Activated CD4-positive, alpha-beta T cell treated with anti-CD3 and anti-CD28 coated beads, Interleukin-10, Interleukin-2, amounts not matched to agents 100 ng/mL and 50 ng/mL, durations not matched to agents 16 hours and 8 hours (primary cell): ENCODE measurements at regions not wholly inside any gene's neighbourhood (a gene's known extent, or its start where the extent isn't known, plus 50 kb on each side); places are given as distances from the start of the nearest gene placed in this dataset.

Experiments used
- DNase-seq: peaks from one replicate; pipeline ENCODE4 v3.0.0-alpha.2; 2020

- DNase-seq: no peak
These were observed 968.7 kb upstream of the ZEB2 start for GRCh38 chr2:145488571-145488970.

DNA sequence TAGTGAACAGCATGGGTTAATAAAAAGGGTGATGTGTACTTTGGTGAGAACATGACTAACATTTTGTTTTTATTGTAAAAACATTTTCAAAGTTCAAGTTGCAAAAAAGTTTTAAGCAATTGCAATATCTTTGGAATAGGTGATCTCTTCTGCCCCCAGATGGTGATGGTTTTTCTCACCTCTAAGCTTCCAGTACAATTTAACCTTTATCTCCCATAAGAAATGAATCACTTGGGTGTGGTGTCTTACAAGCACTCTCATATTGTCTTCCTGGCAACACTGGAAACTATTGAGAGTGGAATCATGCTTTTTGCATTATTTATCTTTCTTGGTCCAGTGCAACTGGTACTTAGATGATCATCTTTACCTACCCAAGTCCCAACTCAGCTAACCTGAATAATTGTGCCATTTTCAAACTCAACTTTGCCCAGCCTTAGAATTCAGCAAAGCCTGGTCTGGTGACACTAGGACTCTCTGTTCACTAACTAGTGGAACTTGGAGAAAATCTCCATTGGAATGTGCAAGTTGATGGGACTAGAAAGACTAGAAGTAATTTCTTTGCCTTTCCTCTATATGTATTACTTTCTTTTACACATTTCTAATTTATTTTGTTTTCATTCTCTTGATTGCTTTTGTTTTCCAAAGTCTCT, 964.7 kb upstream of the ZEB2 start:
- DNase-seq: peak; percentile 7

DNA sequence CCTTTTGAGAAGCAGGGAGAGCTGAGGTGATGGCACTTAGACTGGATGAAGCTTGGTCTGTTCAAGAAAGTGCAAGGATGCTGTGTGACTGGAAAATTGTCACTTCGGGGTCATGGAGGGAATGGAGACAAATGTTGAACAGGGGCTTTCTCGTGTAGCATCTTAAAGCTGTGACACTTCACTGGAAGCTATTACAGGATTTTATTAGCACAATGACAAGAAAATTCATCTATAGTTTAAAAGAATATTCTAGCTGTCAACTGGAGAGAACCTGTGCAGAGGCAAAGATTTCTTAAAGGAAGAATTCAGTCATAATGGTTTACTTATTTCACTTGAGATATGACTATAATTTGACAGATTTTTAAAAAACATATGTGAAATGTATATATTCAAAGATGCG, 963.9 kb upstream of the ZEB2 start:
- no peak for DNase-seq

DNA sequence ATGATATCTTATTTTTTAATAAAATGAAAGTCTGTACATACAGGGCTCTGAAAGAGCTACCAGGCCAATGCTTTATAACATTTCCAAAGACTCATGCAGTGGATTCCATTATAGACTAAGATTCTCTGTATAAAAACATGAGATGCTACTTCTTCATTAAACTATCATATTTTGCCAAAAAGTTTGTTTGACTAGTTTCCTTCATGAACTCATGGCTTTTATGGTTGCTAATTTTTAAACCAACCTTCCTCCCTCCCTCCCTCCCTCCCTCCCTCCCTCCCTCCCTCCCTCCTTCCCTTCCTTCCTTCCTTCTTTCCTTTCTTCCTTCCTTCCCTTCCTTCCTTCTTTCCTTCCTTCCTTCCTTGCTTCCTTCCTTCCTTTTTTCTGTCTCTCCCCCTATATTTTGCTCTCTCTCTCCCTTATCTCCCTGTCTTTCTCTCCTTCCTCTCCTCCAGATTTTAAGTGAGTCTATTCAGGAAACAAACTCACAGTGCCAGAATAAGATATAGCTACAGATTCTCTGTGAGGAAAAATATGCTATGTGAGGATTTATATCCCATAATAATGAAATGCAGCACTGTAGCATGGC, 961.5 kb upstream of the ZEB2 start:
- DNase-seq: no peak

GRCh38 chr2:145464866-145465265, 944.9 kb upstream of the ZEB2 start:
- DNase-seq: no peak

GRCh38 chr2:145460112-145460511, 940.2 kb upstream of the ZEB2 start:
- DNase-seq: no peak

DNA sequence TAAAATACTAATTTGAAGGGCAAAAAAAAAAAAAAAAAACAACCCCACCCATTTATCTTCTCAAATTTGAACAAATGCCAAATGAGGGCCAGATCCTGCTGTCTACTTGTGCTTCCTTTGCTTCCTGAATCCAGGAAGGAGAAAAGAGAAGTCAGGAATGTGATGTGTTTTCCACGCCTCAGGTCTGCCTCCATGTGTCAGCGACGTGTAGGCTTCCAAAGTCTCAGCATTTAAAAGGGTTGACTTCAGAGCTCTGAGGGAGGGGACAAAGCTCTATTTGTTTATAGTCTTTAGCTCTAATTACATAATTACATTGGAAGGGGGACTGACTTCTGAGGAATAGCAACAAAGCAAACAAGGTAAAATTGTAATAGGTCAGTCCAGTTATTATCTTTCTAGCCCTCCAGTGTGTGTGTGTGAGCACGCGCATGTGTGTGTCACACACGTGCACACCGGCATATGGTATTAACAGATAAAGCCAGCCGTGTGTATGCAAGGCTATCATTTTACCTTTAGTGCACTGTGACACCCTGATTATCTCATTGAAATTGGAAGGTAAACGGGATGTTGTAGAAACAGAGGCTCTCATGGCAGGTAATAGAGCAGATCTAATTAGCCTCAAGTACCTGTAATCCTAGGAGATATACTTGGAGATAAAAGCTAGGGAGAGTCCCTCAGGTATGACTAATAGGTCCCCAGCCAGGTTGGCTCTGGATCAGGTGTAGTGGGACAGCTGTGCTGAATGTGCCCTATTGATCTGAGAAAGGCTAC, 911.4 kb upstream of the ZEB2 start:
- DNase-seq: no peak

DNA sequence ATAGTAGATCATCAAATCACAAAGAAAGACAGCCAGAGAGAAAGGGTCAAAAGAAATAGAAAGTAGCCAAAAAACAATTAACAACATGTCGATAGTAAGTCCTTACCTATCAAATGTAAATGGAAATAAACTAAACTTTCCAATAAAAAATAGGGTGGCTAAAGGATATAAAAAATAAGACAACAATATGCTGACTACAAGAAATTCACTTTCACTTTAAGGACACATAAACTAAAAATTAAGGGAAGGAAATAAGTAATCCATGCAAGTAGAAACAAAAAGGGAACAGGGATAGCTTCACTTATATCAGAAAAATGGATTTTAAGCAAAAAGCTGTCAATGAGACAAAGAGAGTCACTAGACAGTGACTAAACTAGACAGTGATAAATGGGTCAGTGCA, 903.9 kb upstream of the ZEB2 start:
- DNase-seq: no peak

DNA sequence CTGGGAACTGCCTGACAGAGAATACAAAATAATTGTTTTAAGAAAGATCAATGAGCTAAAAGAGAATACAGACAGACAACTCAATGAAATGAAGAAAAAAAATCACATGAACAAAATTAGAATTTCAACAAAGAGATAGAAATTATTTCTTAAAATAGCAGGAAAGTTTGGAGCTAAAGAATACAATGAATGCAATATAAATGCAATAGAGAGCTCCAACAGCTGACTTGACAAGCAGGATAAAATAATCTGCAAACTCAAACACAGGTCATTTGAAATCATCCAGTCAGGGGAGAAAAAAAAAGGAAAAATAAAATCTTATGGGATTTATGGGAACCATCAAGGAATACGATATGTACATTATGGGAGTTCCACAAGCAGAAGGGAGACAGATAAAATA, 902.7 kb upstream of the ZEB2 start:
- no peak for DNase-seq

GRCh38 chr2:145421841-145422240, 901.9 kb upstream of the ZEB2 start:
- DNase-seq: no peak

GRCh38 chr2:145416640-145417039, 896.7 kb upstream of the ZEB2 start:
- DNase-seq: no peak

GRCh38 chr2:145415151-145415550, 895.2 kb upstream of the ZEB2 start:
- no peak for DNase-seq

- DNase-seq: no peak
These were observed 893.5 kb upstream of the ZEB2 start for GRCh38 chr2:145413261-145414030.

DNA sequence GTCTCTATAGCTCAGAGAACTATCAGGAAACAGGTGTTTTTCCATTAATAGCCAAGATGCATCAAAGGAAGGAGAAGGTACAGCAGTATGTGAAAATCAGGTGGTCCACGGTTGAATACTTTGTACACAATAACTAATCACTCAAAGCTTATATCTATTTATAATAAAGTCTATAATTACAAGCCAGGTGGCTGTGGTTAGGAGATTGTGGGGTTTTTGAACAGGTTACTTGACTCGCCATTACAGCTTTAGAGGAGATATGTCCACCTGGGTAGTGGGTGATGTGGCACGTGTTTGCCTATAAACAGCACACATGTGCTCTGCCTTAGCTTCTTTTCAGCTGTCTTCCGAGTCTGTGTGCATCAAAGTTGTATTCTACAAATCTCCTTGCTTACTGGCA, 892.2 kb upstream of the ZEB2 start:
- no peak for DNase-seq

DNA sequence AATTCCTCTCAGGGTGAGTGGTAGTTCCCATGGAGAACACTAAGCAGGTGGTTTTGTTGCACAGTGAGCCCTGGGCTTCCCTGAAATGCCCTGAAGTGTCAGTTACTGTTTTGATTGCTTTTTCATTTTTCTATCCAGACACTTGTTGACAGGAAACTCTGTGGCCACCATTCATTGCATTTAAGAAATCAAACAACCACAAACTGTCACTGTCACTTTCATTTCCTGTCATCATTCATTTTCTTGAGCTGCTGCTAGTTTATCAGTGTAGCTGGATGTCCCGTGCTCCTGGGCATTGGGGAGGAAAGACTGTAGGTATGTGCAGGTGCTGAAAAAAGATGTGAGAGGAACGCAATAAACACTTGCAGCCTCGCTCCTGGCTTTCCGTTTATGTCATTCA, 891.6 kb upstream of the ZEB2 start:
- DNase-seq: peak; percentile 87

- DNase-seq: no peak
These were observed 890.2 kb upstream of the ZEB2 start for GRCh38 chr2:145410086-145410485.

DNA sequence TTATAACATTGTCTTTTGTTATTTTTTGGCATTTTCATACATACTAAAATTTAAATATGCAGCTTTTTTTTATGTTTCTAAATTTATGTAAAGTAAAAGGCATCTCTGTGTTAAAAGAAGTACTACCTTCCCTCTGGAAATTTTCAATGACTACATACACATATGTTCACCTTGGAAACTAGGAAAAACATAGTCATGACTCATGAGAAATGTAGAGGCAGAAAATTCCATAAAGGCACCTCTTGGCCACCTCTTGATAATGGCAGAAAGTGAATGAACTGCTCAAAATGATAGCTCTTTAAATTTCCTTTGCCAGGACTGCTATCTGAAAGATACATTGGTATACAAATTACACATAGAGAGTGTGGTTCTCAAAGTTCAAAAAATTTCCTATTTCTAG, 889.1 kb upstream of the ZEB2 start:
- no peak for DNase-seq

- no peak for DNase-seq
These were observed 884.8 kb upstream of the ZEB2 start for GRCh38 chr2:145404690-145405089.

DNA sequence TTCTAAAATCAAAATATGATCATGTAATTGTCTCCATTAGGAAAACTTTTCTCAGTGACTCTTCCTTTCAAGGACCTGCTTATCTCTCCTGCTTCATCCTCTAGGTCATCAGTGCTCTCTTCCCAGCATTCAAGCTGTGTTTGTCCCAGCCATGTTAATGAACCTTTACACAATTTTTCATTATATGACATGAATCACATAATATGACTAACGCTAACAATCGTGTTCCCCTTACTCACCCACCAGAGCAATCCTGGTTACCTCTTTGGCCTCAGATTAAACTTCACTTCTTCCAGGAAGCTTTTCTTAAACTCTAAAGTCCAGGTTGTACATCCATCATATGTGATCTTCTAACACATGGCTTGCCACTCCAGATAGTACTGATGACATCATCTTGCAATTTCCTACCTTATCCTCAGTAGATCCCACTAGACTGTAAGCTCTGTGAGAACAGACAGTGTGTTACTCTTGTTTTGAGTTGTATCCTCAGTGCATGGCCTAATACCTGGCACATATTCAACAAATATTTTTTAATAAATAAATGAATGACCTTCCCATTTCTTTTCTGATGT, 882.9 kb upstream of the ZEB2 start:
- DNase-seq: no peak

GRCh38 chr2:145399131-145399530, 879.2 kb upstream of the ZEB2 start:
- no peak for DNase-seq

DNA sequence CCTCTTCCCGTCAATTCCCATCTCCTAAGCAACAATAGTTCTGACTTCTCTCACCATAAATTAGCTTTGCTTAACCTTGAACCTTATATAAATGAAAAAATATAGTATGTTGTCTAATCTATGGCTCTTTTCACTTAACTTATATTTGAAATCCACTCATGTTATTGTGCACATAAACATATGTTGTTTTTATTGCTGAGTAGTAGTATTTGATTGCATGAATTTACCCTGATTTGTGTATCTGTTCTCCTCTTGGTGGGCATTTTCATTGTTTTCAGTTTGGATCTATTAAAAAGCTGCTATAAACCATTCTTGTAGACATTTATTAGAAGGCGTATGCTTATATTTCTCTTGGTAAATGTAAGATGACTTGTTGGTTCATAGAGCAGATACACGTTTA, 874.3 kb upstream of the ZEB2 start:
- no peak for DNase-seq

GRCh38 chr2:145386973-145387372, 867.1 kb upstream of the ZEB2 start:
- no peak for DNase-seq

DNA sequence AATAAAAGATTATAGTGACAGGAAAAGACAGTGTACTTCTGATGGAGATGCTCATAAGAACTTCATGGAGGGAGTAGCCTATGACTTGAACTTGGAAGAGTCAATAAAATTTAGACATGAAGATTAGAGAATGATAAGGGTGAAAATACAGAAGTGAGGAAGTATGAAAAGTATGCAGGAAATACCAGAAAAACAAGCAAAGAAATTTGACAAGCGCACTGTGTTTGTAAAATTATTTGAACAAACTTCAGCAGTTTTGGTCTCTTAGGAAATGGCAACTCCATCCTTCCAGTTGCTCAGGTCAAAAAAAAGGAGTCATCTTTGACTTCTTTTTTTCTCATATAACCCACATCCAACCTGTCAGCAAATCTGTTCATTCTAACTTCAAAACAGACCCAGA, 864.0 kb upstream of the ZEB2 start:
- DNase-seq: no peak
